SH-SY5Y (cell line): ENCODE measurements at regions not wholly inside any gene's neighbourhood (a gene's known extent, or its start where the extent isn't known, plus 50 kb on each side); places are given as distances from the start of the nearest gene placed in this dataset.

Experiments
- GATA2 ChIP-seq: IDR thresholded peaks from 2 replicates; pipeline ENCODE4 v1.6.1; 2011; ENCODE audit warnings: mild to moderate bottlenecking, low read depth, low read length
- GATA3 ChIP-seq: IDR thresholded peaks from 2 replicates; pipeline ENCODE4 v1.6.1; 2011; ENCODE audit warnings: low read depth, mild to moderate bottlenecking, low read length, moderate library complexity

DNA sequence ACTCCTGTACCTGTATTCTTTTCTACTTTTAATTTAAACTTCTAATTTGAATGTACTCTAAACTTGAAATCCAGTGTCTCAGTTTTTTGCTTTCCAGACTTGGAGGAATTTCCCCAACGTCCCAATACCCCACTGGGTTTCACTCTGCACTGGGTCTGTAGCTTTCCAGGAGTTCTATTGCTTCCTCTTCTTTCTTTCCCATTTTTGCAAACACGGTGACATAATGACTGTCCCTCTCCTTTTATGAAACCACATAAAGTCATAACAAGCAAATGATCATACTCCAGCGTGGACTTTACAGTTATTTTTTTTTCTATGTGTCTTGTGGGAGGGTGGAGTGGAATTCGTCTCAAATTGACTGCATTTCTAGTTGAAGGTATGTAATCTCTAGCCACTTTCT, 97.1 kb downstream of the FASLG start:
- TF ChIP-seq GATA2: no peak
- TF ChIP-seq GATA3: no peak
